DOHH2 (cell line): ENCODE measurements at regions not wholly inside any gene's neighbourhood (a gene's known extent, or its start where the extent isn't known, plus 50 kb on each side); places are given as distances from the start of the nearest gene placed in this dataset.

ENCODE experiments used
- H3F3A ChIP-seq: fragments of 200-600 bp; sonication (generic), shearing (Covaris generic); 2 replicates; pipeline ENCODE4 v1.6.0; 2016; ENCODE audit warnings: antibody characterized with exemption, mild to moderate bottlenecking; ENCODE audit not compliant: control insufficient read depth, insufficient read depth
- H3K27ac ChIP-seq: fragments of 200-600 bp; sonication (generic); 2 replicates; pipeline ENCODE4 v1.5.1; 2014; ENCODE audit warnings: low read depth, mild to moderate bottlenecking, low read length, moderate library complexity
- H3K27me3 ChIP-seq: fragments of 200-600 bp; sonication (generic); 2 replicates; pipeline ENCODE4 v1.6.1; 2014; ENCODE audit warnings: mild to moderate bottlenecking, low read length, mixed read lengths; ENCODE audit not compliant: control insufficient read depth
- H3K36me3 ChIP-seq: fragments of 200-600 bp; sonication (generic); 2 replicates; pipeline ENCODE4 v1.6.1; 2014; ENCODE audit warnings: mild to moderate bottlenecking, low read length, moderate library complexity, mixed read lengths; ENCODE audit not compliant: control insufficient read depth
- H3K4me1 ChIP-seq: fragments of 200-600 bp; sonication (generic); 2 replicates; pipeline ENCODE4 v1.6.1; 2014; ENCODE audit warnings: mild to moderate bottlenecking, low read length, mixed read lengths; ENCODE audit not compliant: control insufficient read depth
- H3K4me2 ChIP-seq: fragments of 200-600 bp; sonication (generic); 2 replicates; pipeline ENCODE4 v1.6.0; 2014; ENCODE audit warnings: mild to moderate bottlenecking, low read length, moderate library complexity
- H3K4me3 ChIP-seq: fragments of 200-600 bp; sonication (generic); 2 replicates; pipeline ENCODE4 v1.5.1; 2014; ENCODE audit warnings: mild to moderate bottlenecking, low read length, mixed read lengths
- H3K79me2 ChIP-seq: fragments of 200-600 bp; sonication (generic); 2 replicates; pipeline ENCODE4 v1.6.1; 2014; ENCODE audit warnings: mild to moderate bottlenecking, low read length, mixed read lengths; ENCODE audit not compliant: control insufficient read depth
- H3K9me2 ChIP-seq: fragments of 200-600 bp; sonication (generic); replicated peaks from 2 replicates; pipeline ENCODE4 v1.6.1; 2014; ENCODE audit warnings: mild to moderate bottlenecking, low read length, mixed read lengths; ENCODE audit not compliant: control insufficient read depth
- H3K9me3 ChIP-seq: fragments of 200-600 bp; sonication (generic); 2 replicates; pipeline ENCODE4 v1.6.1; 2014; ENCODE audit warnings: antibody characterized with exemption, low read length, mixed read lengths; ENCODE audit not compliant: control insufficient read depth, insufficient read depth
- H4K20me1 ChIP-seq: fragments of 200-600 bp; sonication (generic); 2 replicates; pipeline ENCODE4 v1.6.0; 2014; ENCODE audit warnings: low read depth, mild to moderate bottlenecking, antibody characterized with exemption, low read length, moderate library complexity; ENCODE audit not compliant: control insufficient read depth, insufficient read depth
- EZH2phosphoT487 ChIP-seq: fragments of 200-600 bp; sonication (generic); IDR thresholded peaks from 2 replicates; pipeline ENCODE4 v1.6.1; 2017; ENCODE audit warnings: borderline replicate concordance, mild to moderate bottlenecking, antibody characterized with exemption, low read length, moderate library complexity, mixed read lengths
- TF ChIP-seq, protein P1 (sequence below): fragments of 200-600 bp; sonication (generic); IDR thresholded peaks from one replicate; pipeline ENCODE4 v1.5.1; 2014; ENCODE audit warnings: antibody characterized with exemption, mild to moderate bottlenecking, low read depth, low read length; ENCODE audit not compliant: poor library complexity, severe bottlenecking

DNA sequence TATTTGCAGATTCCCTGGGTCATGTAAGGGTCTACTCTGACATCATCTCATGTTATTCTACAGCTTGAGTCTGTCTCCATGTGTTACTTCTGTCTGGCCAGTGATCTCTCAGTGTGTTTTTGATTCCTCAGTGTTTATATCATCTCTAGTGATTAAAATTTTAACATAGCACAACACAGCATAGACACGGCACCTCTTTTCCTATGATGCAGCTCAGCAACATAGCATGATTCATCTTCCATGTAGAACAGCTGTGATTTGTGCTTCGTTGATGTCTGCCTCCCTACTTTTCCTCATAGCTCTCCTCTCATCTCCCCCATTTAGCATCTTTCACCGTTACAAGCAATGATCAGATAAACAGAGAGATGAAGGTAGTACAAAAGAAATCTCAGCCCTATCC lies 163.9 kb upstream of the DPT start:
- no peak overlapping the region for H3K4me2 ChIP-seq
- H3K36me3 ChIP-seq: no peaks in the 10 kb centered on the region
- no peak overlapping the region for H3K4me3 ChIP-seq
- no peaks in the 10 kb centered on the region for H3F3A ChIP-seq
- no peaks in the 10 kb centered on the region for H3K79me2 ChIP-seq
- no peaks in the 10 kb centered on the region for H4K20me1 ChIP-seq
- H3K9me2 ChIP-seq: no peaks in the 10 kb centered on the region
- H3K27ac ChIP-seq: no peak overlapping the region
- no peaks in the 10 kb centered on the region for H3K4me1 ChIP-seq
- no peaks in the 10 kb centered on the region for H3K27me3 ChIP-seq
- TF ChIP-seq, protein P1, sequence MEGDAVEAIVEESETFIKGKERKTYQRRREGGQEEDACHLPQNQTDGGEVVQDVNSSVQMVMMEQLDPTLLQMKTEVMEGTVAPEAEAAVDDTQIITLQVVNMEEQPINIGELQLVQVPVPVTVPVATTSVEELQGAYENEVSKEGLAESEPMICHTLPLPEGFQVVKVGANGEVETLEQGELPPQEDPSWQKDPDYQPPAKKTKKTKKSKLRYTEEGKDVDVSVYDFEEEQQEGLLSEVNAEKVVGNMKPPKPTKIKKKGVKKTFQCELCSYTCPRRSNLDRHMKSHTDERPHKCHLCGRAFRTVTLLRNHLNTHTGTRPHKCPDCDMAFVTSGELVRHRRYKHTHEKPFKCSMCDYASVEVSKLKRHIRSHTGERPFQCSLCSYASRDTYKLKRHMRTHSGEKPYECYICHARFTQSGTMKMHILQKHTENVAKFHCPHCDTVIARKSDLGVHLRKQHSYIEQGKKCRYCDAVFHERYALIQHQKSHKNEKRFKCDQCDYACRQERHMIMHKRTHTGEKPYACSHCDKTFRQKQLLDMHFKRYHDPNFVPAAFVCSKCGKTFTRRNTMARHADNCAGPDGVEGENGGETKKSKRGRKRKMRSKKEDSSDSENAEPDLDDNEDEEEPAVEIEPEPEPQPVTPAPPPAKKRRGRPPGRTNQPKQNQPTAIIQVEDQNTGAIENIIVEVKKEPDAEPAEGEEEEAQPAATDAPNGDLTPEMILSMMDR: no peak
- TF ChIP-seq EZH2phosphoT487: no peak
- H3K9me3 ChIP-seq: no peaks in the 10 kb centered on the region

DNA sequence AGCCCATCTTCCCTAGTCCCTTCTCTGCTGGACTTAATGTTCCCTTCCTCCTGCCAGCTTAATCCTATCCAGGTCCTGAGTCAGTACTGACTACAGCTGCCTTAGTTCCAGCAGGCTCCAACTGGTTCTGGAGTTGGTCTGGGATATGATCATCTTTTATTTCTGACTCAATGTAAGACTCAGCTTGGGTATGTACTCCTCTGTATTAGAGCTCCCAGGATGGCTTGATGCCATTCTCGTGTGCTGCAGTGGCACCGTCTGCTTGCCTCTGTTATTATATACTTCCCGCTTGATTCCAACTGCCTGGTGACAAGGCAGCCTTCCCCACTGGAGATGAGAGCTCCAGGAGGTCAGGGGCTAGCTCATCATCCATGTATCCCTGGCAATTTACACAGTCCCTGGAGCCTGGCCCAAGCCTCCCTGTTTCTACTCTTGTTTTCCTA lies 164.4 kb upstream of the DPT start:
- Histone ChIP-seq H3K4me1 (no peaks in the 10 kb centered on the region), H3K79me2 (no peaks in the 10 kb centered on the region), H4K20me1 (no peaks in the 10 kb centered on the region), H3K36me3 (no peaks in the 10 kb centered on the region), H3K27me3 (no peaks in the 10 kb centered on the region), H3K4me2 (no peak overlapping the region), H3F3A (no peaks in the 10 kb centered on the region), H3K9me2 (no peaks in the 10 kb centered on the region), H3K9me3 (no peaks in the 10 kb centered on the region), H3K4me3 (no peak overlapping the region), H3K27ac (no peak overlapping the region)
- no peak for TF ChIP-seq EZH2phosphoT487
- TF ChIP-seq, protein P1: no peak

DNA sequence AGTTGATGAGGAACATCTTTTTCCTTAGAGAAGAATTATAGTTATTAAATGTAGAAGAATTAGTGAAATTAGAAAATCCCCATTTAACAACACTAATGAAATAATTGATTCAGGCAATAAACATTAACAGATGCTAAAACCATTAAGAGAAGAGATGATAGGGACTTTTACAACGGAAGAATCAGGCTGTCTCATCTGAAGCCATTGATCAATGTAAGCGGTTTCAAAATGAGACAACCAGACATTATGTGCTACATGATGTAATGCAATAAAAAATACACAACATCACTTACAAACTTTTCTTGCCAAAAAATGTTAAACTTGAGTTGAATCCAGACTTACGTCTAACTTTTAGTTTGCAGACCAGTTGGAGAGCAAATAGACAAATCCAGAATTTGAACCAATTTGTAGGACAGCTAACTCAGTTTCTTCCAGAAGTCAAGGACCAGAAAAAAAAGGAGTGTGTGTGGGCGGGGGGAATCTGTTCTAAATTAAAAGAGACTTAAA lies 165.4 kb upstream of the DPT start:
- Histone ChIP-seq H3F3A (no peaks in the 10 kb centered on the region), H3K9me2 (no peaks in the 10 kb centered on the region), H3K79me2 (no peaks in the 10 kb centered on the region), H4K20me1 (no peaks in the 10 kb centered on the region), H3K9me3 (no peaks in the 10 kb centered on the region), H3K36me3 (no peaks in the 10 kb centered on the region), H3K27ac (no peak overlapping the region), H3K4me1 (no peaks in the 10 kb centered on the region), H3K4me3 (no peak overlapping the region), H3K4me2 (no peak overlapping the region), H3K27me3 (no peaks in the 10 kb centered on the region)
- TF ChIP-seq, protein P1: no peak
- TF ChIP-seq EZH2phosphoT487: no peak
